Thyroid gland (tissue), 4 donors: ENCODE measurements at regions not wholly inside any gene's neighbourhood (a gene's known extent, or its start where the extent isn't known, plus 50 kb on each side); places are given as distances from the start of the nearest gene placed in this dataset.

Source experiments
- DNase-seq, 2 donors: peaks; one replicate each; pipeline ENCODE4 v3.0.0-alpha.2; 2019
- H3K27ac ChIP-seq, 3 donors: fragments of 200-600 bp; sonication (generic); 1 replicate in 2 of 3; 2 replicates in 1 of 3; pipeline ENCODE4 v1.5.1; 2016 to 2019; ENCODE audit warnings: mild to moderate bottlenecking in 1 of 3, moderate library complexity in 1 of 3
- H3K27me3 ChIP-seq: fragments of 200-600 bp; sonication (generic); one replicate; pipeline ENCODE4 v1.5.1; 2019
- H3K36me3 ChIP-seq, 2 donors: fragments of 200-600 bp; sonication (generic); one replicate each; pipeline ENCODE4 v1.5.1; 2016 to 2019
- H3K4me1 ChIP-seq, 2 donors: fragments of 200-600 bp; sonication (generic); one replicate each; pipeline ENCODE4 v1.5.1; 2017 to 2019
- H3K4me3 ChIP-seq, 3 donors: fragments of 200-600 bp; sonication (generic); replicated peaks in 1 of 3; 1 replicate in 2 of 3; 2 replicates in 1 of 3; pipeline ENCODE4 v1.5.1; 2016; ENCODE audit warnings: mild to moderate bottlenecking in 1 of 3
- H3K9me3 ChIP-seq: fragments of 200-600 bp; sonication (generic); one replicate; pipeline ENCODE4 v1.5.1; 2017
- POLR2A ChIP-seq, 2 donors: fragments of 450-650 bp; IDR thresholded peaks; one replicate each; pipeline ENCODE4 v1.6.1; 2017; ENCODE audit warnings: antibody characterized with exemption in 2 of 2, mild to moderate bottlenecking in 2 of 2, moderate library complexity in 1 of 2
- WGBS, 2 donors: methylation state at CpG; one replicate each; pipeline ENCODE4 v1.1.5; 2017; 5-methylcytosine and 5-hydroxymethylcytosine counted together
- intact Hi-C: fragments of 100-400 bp; cut with DNase I; formaldehyde crosslinking; loops from one replicate; pipeline ENCODE4 v1.15.1; 2023
- TF ChIP-seq, protein P1 (sequence below), 6 experiments: fragments of 200-600 bp in 3 of 6; fragments of 450-650 bp in 3 of 6; sonication (generic) in 3 of 6; IDR thresholded peaks; one replicate each; pipeline ENCODE4 v1.5.1; 2016 to 2019; ENCODE audit warnings: antibody characterized with exemption in 6 of 6, mild to moderate bottlenecking in 2 of 6, inconsistent platforms in 1 of 6, moderate library complexity in 1 of 6

DNA sequence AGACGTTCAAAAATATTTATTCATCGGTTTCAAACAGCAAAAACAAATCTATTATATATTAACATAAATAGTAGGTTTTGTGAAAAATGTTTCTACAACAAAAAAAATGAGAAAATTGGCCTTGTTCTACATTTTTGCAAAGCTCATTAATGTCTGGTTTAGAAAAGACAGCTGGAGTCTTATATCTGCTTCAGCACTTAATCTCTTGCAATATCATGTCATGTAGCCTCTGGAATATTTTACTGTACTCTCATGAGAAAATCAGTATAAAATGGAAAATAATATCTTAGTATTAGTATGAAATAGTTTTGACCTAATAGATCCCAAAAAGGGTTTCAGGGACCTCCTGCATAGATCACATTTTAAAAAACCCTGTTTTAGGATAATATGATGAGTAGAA lies 326.6 kb downstream of the ARL4A start:
- no peak overlapping the region for H3K27ac ChIP-seq
- 81 to 86% methylated on average over 2 of the region's 2 CpGs for WGBS, 2 donors
- no peaks in the 10 kb centered on the region for H3K27me3 ChIP-seq
- intact Hi-C loops, result no loop called here
- H3K9me3 ChIP-seq, result no peaks in the 10 kb centered on the region
- no peak for DNase-seq
- H3K4me3 ChIP-seq, result no peak overlapping the region
- H3K36me3 ChIP-seq, result no peaks in the 10 kb centered on the region
- TF ChIP-seq POLR2A (IDR thresholded peaks at IDR 0.05), result no peak
- no peaks in the 10 kb centered on the region for H3K4me1 ChIP-seq

DNA sequence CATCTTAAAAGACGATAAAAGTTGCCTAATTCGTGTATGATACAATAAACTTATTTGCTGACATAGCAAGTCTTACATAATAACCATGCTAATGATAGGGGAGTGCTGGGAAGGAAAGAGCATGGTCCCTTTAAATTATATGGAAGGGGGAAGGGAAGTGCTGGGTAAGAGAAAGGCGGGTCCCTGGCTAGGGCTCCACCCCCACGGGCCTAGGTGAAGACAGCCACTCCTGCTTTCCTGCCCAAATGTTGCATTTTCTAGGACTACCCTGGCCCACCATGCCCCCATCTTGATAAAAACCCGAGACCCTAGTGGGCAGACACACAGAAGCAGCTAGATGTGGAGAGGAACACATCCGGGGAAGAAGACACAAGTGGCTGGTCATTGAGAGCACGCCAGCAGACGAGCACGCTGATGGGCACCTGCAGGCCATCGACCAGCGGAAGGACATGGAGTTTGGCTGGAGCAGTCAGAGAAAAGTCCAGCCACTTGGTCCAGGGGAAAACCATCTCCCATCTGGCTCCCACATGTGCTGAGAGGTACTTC lies 328.7 kb downstream of the ARL4A start:
- TF ChIP-seq POLR2A (IDR thresholded peaks at IDR 0.05), result no peak
- TF ChIP-seq, protein P1, sequence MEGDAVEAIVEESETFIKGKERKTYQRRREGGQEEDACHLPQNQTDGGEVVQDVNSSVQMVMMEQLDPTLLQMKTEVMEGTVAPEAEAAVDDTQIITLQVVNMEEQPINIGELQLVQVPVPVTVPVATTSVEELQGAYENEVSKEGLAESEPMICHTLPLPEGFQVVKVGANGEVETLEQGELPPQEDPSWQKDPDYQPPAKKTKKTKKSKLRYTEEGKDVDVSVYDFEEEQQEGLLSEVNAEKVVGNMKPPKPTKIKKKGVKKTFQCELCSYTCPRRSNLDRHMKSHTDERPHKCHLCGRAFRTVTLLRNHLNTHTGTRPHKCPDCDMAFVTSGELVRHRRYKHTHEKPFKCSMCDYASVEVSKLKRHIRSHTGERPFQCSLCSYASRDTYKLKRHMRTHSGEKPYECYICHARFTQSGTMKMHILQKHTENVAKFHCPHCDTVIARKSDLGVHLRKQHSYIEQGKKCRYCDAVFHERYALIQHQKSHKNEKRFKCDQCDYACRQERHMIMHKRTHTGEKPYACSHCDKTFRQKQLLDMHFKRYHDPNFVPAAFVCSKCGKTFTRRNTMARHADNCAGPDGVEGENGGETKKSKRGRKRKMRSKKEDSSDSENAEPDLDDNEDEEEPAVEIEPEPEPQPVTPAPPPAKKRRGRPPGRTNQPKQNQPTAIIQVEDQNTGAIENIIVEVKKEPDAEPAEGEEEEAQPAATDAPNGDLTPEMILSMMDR (IDR thresholded peaks at IDR 0.05), result no peak
- no peak overlapping the region for H3K4me3 ChIP-seq
- no peak for DNase-seq
- H3K27me3 ChIP-seq, result no peaks in the 10 kb centered on the region
- intact Hi-C loops, result no loop called here
- 91 to 94% methylated on average over 11 of the region's 11 CpGs for WGBS, 2 donors
- H3K36me3 ChIP-seq, result no peaks in the 10 kb centered on the region
- H3K27ac ChIP-seq, result no peak overlapping the region
- no peaks in the 10 kb centered on the region for H3K9me3 ChIP-seq
- no peaks in the 10 kb centered on the region for H3K4me1 ChIP-seq

DNA sequence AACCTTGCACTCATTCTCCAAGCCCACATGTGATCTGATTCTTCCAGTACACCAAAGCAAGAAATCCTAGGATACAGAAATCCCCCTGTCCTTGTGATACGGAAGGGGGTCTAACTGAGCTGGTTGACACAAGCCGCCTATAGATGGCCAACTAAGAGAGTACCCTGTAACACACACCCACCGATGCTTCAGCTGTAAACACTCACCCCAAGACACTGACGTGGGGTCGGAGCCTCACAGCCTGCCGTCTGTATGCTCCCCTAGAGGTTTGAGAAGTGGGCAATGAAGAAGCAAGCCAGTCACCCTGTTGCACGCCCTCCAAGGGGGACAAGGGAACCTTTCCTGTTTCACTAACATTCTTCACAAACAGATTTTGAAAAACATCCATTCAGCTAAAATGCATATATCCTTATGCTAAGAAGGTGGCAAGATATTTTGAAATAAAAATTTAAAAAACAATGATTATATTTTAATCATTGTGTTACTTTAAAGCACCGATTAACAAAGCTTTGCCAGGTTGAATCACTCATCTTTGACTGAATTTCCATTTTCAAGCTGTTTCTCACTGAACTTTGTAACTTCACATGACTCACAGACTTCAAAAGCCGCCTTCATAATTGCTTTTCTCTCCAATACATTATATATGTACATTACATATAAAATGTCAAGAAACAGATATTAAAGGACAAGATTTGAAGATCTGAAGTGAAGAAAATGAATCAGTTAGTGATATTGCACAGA lies 329.3 kb downstream of the ARL4A start:
- Histone ChIP-seq H3K27ac (no peak overlapping the region), H3K4me1 (no peaks in the 10 kb centered on the region), H3K4me3 (no peak overlapping the region), H3K9me3 (no peaks in the 10 kb centered on the region), H3K36me3 (no peaks in the 10 kb centered on the region), H3K27me3 (no peaks in the 10 kb centered on the region)
- intact Hi-C loops, result no loop called here
- 82 to 88% methylated on average over 9 of the region's 9 CpGs for WGBS, 2 donors
- no peak for DNase-seq
- TF ChIP-seq, protein P1 (IDR thresholded peaks at IDR 0.05), result no peak
- TF ChIP-seq POLR2A (IDR thresholded peaks at IDR 0.05), result no peak

DNA sequence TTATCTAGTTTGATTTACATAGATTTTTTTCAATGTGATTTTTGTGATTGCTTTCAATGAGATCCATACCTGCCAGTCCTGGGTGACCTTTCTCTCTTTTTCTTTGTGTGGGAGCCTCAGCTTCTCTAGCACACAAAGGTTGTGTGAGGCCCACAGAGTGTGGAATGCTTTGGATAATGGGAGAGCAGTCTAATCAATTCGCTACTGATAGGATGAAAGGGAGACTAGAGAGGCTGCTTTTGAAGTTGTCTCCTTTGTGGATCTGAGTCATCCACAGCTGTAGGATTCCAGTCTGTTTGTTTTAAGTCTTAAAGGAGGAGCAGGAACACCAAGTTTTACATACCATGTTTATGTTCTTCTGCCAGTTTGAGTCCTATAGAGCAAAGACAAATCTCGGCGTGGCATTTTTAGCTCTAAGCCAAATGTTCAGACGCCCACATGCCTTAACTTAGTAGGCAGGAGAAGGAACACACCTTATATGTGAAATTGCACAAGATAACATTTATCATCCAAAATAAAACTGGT lies 330.0 kb downstream of the ARL4A start:
- TF ChIP-seq, protein P1 (IDR thresholded peaks at IDR 0.05), result no peak
- TF ChIP-seq POLR2A (IDR thresholded peaks at IDR 0.05), result no peak
- Histone ChIP-seq H3K27ac (no peak overlapping the region), H3K27me3 (no peaks in the 10 kb centered on the region), H3K9me3 (no peaks in the 10 kb centered on the region), H3K4me1 (no peaks in the 10 kb centered on the region), H3K4me3 (no peak overlapping the region), H3K36me3 (no peaks in the 10 kb centered on the region)
- no peak for DNase-seq
- intact Hi-C loops, result no loop called here
- 51 to 66% methylated on average over 4 of the region's 4 CpGs for WGBS, 2 donors

DNA sequence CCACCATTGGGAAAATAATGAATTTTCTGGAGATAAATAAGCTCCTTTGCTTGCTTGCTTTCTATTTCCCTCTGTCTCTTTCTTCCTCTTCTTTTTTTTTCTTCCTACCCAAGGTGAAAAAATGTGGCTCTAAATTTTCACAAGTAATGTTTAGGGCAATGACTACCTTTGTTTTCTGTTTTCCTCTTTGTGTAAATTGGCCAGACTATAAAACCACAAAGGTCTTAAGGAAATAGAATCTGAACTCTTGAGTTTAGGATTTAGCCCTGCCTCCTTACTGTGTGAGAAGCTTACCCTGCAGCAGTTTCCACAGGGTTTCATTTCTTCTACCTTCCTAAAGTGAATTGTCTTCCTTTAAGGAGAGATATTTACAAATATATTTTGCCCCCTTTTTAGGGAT lies 330.4 kb downstream of the ARL4A start:
- no peaks in the 10 kb centered on the region for H3K36me3 ChIP-seq
- DNase-seq, result no peak
- no peak overlapping the region for H3K4me3 ChIP-seq
- no peaks in the 10 kb centered on the region for H3K9me3 ChIP-seq
- intact Hi-C loops, result no loop called here
- no peak overlapping the region for H3K27ac ChIP-seq
- H3K27me3 ChIP-seq, result no peaks in the 10 kb centered on the region
- no peaks in the 10 kb centered on the region for H3K4me1 ChIP-seq
- no peak for TF ChIP-seq POLR2A (IDR thresholded peaks at IDR 0.05)
- TF ChIP-seq, protein P1 (IDR thresholded peaks at IDR 0.05), result no peak
